EL (cell line): ENCODE measurements at regions not wholly inside any gene's neighbourhood (a gene's known extent, or its start where the extent isn't known, plus 50 kb on each side); places are given as distances from the start of the nearest gene placed in this dataset.

Experiments used
- DNase-seq: peaks from one replicate; pipeline ENCODE4 v3.0.0-alpha.2; 2016

- DNase-seq: peak; percentile 51
These were observed 54.7 kb upstream of the HTR2A start for GRCh38 chr13:46951516-46951915.

- no peak for DNase-seq
These were observed 52.4 kb upstream of the HTR2A start for GRCh38 chr13:46949211-46949610.

- peak; percentile 11 for DNase-seq
These were observed 51.5 kb upstream of the HTR2A start for GRCh38 chr13:46948338-46948737.

GRCh38 chr13:46947425-46948191 is 50.8 kb upstream of the HTR2A start:
- no peak for DNase-seq
